ENCODE measurements at regions not wholly inside any gene's neighbourhood (a gene's known extent, or its start where the extent isn't known, plus 50 kb on each side); places are given as distances from the start of the nearest gene placed in this dataset.

DNA sequence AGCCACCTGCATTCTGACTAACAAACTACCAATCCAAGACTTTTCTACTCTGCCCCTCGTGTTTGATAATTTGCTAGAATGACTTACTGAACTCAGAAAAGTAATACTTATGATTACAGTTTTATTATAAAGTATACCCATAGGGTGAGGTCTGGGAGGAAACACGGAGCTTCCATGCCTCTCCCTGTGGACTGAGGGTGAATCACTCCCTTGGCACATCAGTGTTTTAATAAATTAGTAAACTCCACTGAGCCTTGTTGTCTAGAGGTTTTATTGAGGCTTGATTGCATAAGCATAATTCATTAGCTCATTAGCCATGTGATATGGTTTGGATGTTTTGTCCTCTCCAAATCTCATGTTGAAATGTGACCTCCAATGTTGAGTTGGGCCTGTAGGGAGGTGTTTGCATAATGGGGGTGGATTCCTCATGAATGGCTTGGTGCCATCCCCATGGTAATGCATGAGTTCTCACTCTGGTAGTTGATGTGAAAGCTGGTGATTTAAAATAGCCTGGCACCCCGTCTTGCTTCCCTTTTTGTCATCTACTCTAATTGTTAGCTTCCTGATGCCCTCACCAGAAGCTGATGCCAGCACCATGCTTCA, 233.6 kb upstream of the TRPC7 start:
- TF ChIP-seq, protein P1, sequence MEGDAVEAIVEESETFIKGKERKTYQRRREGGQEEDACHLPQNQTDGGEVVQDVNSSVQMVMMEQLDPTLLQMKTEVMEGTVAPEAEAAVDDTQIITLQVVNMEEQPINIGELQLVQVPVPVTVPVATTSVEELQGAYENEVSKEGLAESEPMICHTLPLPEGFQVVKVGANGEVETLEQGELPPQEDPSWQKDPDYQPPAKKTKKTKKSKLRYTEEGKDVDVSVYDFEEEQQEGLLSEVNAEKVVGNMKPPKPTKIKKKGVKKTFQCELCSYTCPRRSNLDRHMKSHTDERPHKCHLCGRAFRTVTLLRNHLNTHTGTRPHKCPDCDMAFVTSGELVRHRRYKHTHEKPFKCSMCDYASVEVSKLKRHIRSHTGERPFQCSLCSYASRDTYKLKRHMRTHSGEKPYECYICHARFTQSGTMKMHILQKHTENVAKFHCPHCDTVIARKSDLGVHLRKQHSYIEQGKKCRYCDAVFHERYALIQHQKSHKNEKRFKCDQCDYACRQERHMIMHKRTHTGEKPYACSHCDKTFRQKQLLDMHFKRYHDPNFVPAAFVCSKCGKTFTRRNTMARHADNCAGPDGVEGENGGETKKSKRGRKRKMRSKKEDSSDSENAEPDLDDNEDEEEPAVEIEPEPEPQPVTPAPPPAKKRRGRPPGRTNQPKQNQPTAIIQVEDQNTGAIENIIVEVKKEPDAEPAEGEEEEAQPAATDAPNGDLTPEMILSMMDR (IDR thresholded peaks at IDR 0.05; ENCODE audit: control extremely low read depth in 1 of 3, insufficient read depth in 1 of 3, low read depth in 1 of 3, low read length in 3 of 3): no peak
- TF ChIP-seq TAF1 (IDR thresholded peaks at IDR 0.05; ENCODE audit: low read depth, low read length) (no peak), EZH2 (IDR thresholded peaks at IDR 0.05; ENCODE audit: low read depth, low read length, severe bottlenecking) (no peak), ZNF274 (IDR thresholded peaks at IDR 0.05; ENCODE audit: borderline replicate concordance, extremely low read depth, low read length) (no peak)

Measured in H1 (cell line).